H9 (cell line): ENCODE measurements at regions not wholly inside any gene's neighbourhood (a gene's known extent, or its start where the extent isn't known, plus 50 kb on each side); places are given as distances from the start of the nearest gene placed in this dataset.

Experiments used
- DNase-seq: peaks from one replicate; pipeline ENCODE4 v3.0.0-alpha.2; 2017
- H2AFZ ChIP-seq: one replicate; pipeline ENCODE4 v1.6.1; 2013; ENCODE audit warnings: mild to moderate bottlenecking, low read length, control low read depth, moderate library complexity
- H2AK5ac ChIP-seq: 2 replicates; pipeline ENCODE4 v1.6.1; 2013; ENCODE audit warnings: low read length, control low read depth, mixed read lengths; ENCODE audit not compliant: insufficient read length
- H2BK120ac ChIP-seq: one replicate; pipeline ENCODE4 v1.6.1; 2013; ENCODE audit warnings: low read depth, mild to moderate bottlenecking, low read length, control low read depth, inconsistent platforms; ENCODE audit not compliant: poor library complexity, severe bottlenecking
- H2BK12ac ChIP-seq: 2 replicates; pipeline ENCODE4 v1.6.1; 2013; ENCODE audit warnings: low read length, control low read depth, mixed read lengths, low read depth; ENCODE audit not compliant: insufficient read length
- H2BK15ac ChIP-seq: 2 replicates; pipeline ENCODE4 v1.6.1; 2013; ENCODE audit warnings: low read depth, low read length, control low read depth
- H2BK20ac ChIP-seq: one replicate; pipeline ENCODE4 v1.6.1; 2013; ENCODE audit warnings: low read depth, mild to moderate bottlenecking, low read length, control low read depth, inconsistent platforms; ENCODE audit not compliant: poor library complexity, severe bottlenecking
- H2BK5ac ChIP-seq: 2 replicates; pipeline ENCODE4 v1.6.1; 2013; ENCODE audit warnings: low read length, control low read depth, mixed read lengths; ENCODE audit not compliant: insufficient read length
- H3K14ac ChIP-seq: 2 replicates; pipeline ENCODE4 v1.6.1; 2013; ENCODE audit warnings: low read length, control low read depth; ENCODE audit not compliant: insufficient read depth
- H3K18ac ChIP-seq: 2 replicates; pipeline ENCODE4 v1.6.1; 2013; ENCODE audit warnings: low read depth, mild to moderate bottlenecking, mixed read lengths, low read length, control low read depth; ENCODE audit not compliant: insufficient read length
- H3K23ac ChIP-seq: 2 replicates; pipeline ENCODE4 v1.6.1; 2013; ENCODE audit warnings: low read length, control low read depth, mixed read lengths, low read depth; ENCODE audit not compliant: insufficient read length
- H3K23me2 ChIP-seq: 2 replicates; pipeline ENCODE4 v1.6.1; 2013; ENCODE audit warnings: low read depth, mild to moderate bottlenecking, mixed read lengths, low read length, control low read depth; ENCODE audit not compliant: insufficient read length, poor library complexity, severe bottlenecking
- H3K27ac ChIP-seq: 2 replicates; pipeline ENCODE4 v1.5.1; 2013; ENCODE audit warnings: low read length, control low read depth, mixed read lengths, low read depth; ENCODE audit not compliant: insufficient read length
- H3K27me3 ChIP-seq: 2 replicates; pipeline ENCODE4 v1.6.1; 2013; ENCODE audit warnings: low read length, control low read depth, inconsistent platforms; ENCODE audit not compliant: insufficient read depth
- H3K4ac ChIP-seq: 2 replicates; pipeline ENCODE4 v1.6.1; 2013; ENCODE audit warnings: low read depth, mild to moderate bottlenecking, control low read depth, inconsistent platforms, low read length, moderate library complexity
- H3K4me1 ChIP-seq: 2 replicates; pipeline ENCODE4 v1.6.1; 2013; ENCODE audit warnings: low read length, control low read depth, inconsistent platforms; ENCODE audit not compliant: insufficient read depth
- H3K4me2 ChIP-seq: 2 replicates; pipeline ENCODE4 v1.6.1; 2013; ENCODE audit warnings: low read length, control low read depth, mixed read lengths; ENCODE audit not compliant: insufficient read length, insufficient read depth
- H3K56ac ChIP-seq: 2 replicates; pipeline ENCODE4 v1.6.1; 2013; ENCODE audit warnings: low read depth, mild to moderate bottlenecking, mixed read lengths, low read length, control low read depth; ENCODE audit not compliant: insufficient read length
- H3K79me1 ChIP-seq: 2 replicates; pipeline ENCODE4 v1.6.1; 2013; ENCODE audit warnings: low read depth, mild to moderate bottlenecking, moderate library complexity, low read length, control low read depth, inconsistent platforms; ENCODE audit not compliant: insufficient read depth, poor library complexity, severe bottlenecking
- H3K79me2 ChIP-seq: 2 replicates; pipeline ENCODE4 v1.6.1; 2013; ENCODE audit warnings: low read length, control low read depth, inconsistent platforms; ENCODE audit not compliant: insufficient read depth
- H3K9ac ChIP-seq: 2 replicates; pipeline ENCODE4 v1.6.1; 2013; ENCODE audit warnings: low read length, control low read depth, mixed read lengths; ENCODE audit not compliant: insufficient read length; ENCODE audit errors: extremely low read depth
- H3K9me3 ChIP-seq: one replicate; pipeline ENCODE4 v1.6.1; 2013; ENCODE audit warnings: low read depth, low read length, inconsistent platforms; ENCODE audit not compliant: control insufficient read depth
- H3T11ph ChIP-seq: one replicate; pipeline ENCODE4 v1.6.1; 2013; ENCODE audit warnings: mild to moderate bottlenecking, low read length, control low read depth, inconsistent platforms
- H4K20me1 ChIP-seq: one replicate; pipeline ENCODE4 v1.6.1; 2013; ENCODE audit not compliant: control insufficient read depth, insufficient read length, insufficient read depth
- H4K5ac ChIP-seq: 2 replicates; pipeline ENCODE4 v1.6.1; 2013; ENCODE audit warnings: low read depth, mild to moderate bottlenecking, mixed read lengths, low read length, control low read depth; ENCODE audit not compliant: insufficient read length
- H4K8ac ChIP-seq: replicated peaks from 2 replicates; pipeline ENCODE4 v1.6.1; 2013; ENCODE audit warnings: low read length, control low read depth, mixed read lengths, low read depth; ENCODE audit not compliant: insufficient read length
- H4K91ac ChIP-seq: 2 replicates; pipeline ENCODE4 v1.6.1; 2013; ENCODE audit warnings: low read depth, mild to moderate bottlenecking, moderate library complexity, mixed read lengths, low read length, control low read depth; ENCODE audit not compliant: insufficient read length
- H3K27ac Mint-ChIP-seq, 3 experiments: 2 replicates in 2 of 3; 3 replicates in 1 of 3; pipeline ENCODE4 v1.8.0; 2020 to 2021; ENCODE audit warnings: mixed read lengths in 3 of 3, mild to moderate bottlenecking in 1 of 3, moderate library complexity in 1 of 3
- H3K27me3 Mint-ChIP-seq: 2 replicates; pipeline ENCODE4 v1.8.0; 2021; ENCODE audit warnings: low read depth, mild to moderate bottlenecking, moderate library complexity, mixed read lengths
- H3K36me3 Mint-ChIP-seq, 3 experiments: 2 replicates in 2 of 3; 3 replicates in 1 of 3; pipeline ENCODE4 v1.8.0; 2020 to 2021; ENCODE audit warnings: low read depth in 3 of 3, mixed read lengths in 3 of 3; ENCODE audit not compliant: insufficient read depth in 1 of 3
- H3K4me1 Mint-ChIP-seq, 2 experiments: 2 replicates each; pipeline ENCODE4 v1.8.0; 2020; ENCODE audit warnings: mixed read lengths in 2 of 2
- H3K4me3 Mint-ChIP-seq, 2 experiments: 2 replicates in 1 of 2; 3 replicates in 1 of 2; pipeline ENCODE4 v1.8.0; 2020 to 2021; ENCODE audit warnings: mild to moderate bottlenecking in 2 of 2, mixed read lengths in 2 of 2, moderate library complexity in 1 of 2
- H3K9me3 Mint-ChIP-seq, 2 experiments: 2 replicates in 1 of 2; 3 replicates in 1 of 2; pipeline ENCODE4 v1.8.0; 2020; ENCODE audit warnings: mild to moderate bottlenecking in 2 of 2, mixed read lengths in 2 of 2, moderate library complexity in 1 of 2
- CTCF ChIP-seq: fragments of 200-600 bp; sonication (generic); conservative IDR thresholded peaks from 3 replicates; pipeline ENCODE4 v1.8.0; 2021; ENCODE audit warnings: antibody characterized with exemption, mild to moderate bottlenecking

- no peaks in the 10 kb centered on the region for H3K79me2 ChIP-seq
- no peak overlapping the region for H4K91ac ChIP-seq
- H3K23ac ChIP-seq, result no peak overlapping the region
- Mint-ChIP-seq H3K36me3 (peaks cover 0 to 7% (median 4%) of the 10 kb centered on the region in 3 experiments; a peak in 4 of 7 replicates), H3K27me3 (no peaks in the 10 kb centered on the region), H3K27ac (no peak overlapping the region), H3K4me3 (no peak overlapping the region), H3K4me1 (peaks cover 5 to 9% of the 10 kb centered on the region in 2 experiments), H3K9me3 (peaks cover 10 to 11% of the 10 kb centered on the region in 2 experiments)
- H2BK120ac ChIP-seq, result no peak overlapping the region
- H3K18ac ChIP-seq, result no peak overlapping the region
- no peak overlapping the region for H2BK20ac ChIP-seq
- H3K4ac ChIP-seq, result no peak overlapping the region
- H3K27ac ChIP-seq, result no peak overlapping the region
- no peak overlapping the region for H3K14ac ChIP-seq
- no peak overlapping the region for H2BK12ac ChIP-seq
- no peak overlapping the region for H2BK15ac ChIP-seq
- H3K9ac ChIP-seq, result no peak overlapping the region
- H3T11ph ChIP-seq, result no peak overlapping the region
- no peak overlapping the region for H2AFZ ChIP-seq
- H3K27me3 ChIP-seq, result no peaks in the 10 kb centered on the region
- H4K20me1 ChIP-seq, result no peaks in the 10 kb centered on the region
- H4K8ac ChIP-seq, result no peak overlapping the region
- H3K4me1 ChIP-seq, result no peaks in the 10 kb centered on the region
- TF ChIP-seq CTCF, result no peak
- no peak overlapping the region for H2AK5ac ChIP-seq
- H3K9me3 ChIP-seq, result no peaks in the 10 kb centered on the region
- H3K56ac ChIP-seq, result no peak overlapping the region
- no peaks in the 10 kb centered on the region for H3K23me2 ChIP-seq
- no peak for DNase-seq
- no peak overlapping the region for H4K5ac ChIP-seq
- H2BK5ac ChIP-seq, result no peak overlapping the region
- H3K79me1 ChIP-seq, result no peaks in the 10 kb centered on the region
- H3K4me2 ChIP-seq, result no peak overlapping the region
These were observed 1284.2 kb downstream of the EFNB2 start for GRCh38 chr13:105251293-105251692.
